Endothelial cell (in vitro differentiated cells): ENCODE measurements at regions not wholly inside any gene's neighbourhood (a gene's known extent, or its start where the extent isn't known, plus 50 kb on each side); places are given as distances from the start of the nearest gene placed in this dataset.

Source experiments
- DNase-seq: peaks from one replicate; pipeline ENCODE4 v3.0.0; 2021; ENCODE audit warnings: low spot score
- H3K27ac Mint-ChIP-seq: one replicate; pipeline ENCODE4 v1.8.0; 2021; ENCODE audit warnings: mixed read lengths, inconsistent platforms; ENCODE audit not compliant: unreplicated experiment
- H3K27me3 Mint-ChIP-seq: one replicate; pipeline ENCODE4 v1.8.0; 2021; ENCODE audit warnings: mild to moderate bottlenecking, moderate library complexity, mixed read lengths, inconsistent platforms; ENCODE audit not compliant: unreplicated experiment
- H3K36me3 Mint-ChIP-seq: one replicate; pipeline ENCODE4 v1.8.0; 2021; ENCODE audit warnings: mild to moderate bottlenecking, low read depth, mixed read lengths, inconsistent platforms; ENCODE audit not compliant: unreplicated experiment
- H3K4me1 Mint-ChIP-seq: one replicate; pipeline ENCODE4 v1.8.0; 2021; ENCODE audit warnings: mild to moderate bottlenecking, mixed read lengths, inconsistent platforms; ENCODE audit not compliant: unreplicated experiment
- H3K4me3 Mint-ChIP-seq: one replicate; pipeline ENCODE4 v1.8.0; 2021; ENCODE audit warnings: mild to moderate bottlenecking, mixed read lengths, inconsistent platforms; ENCODE audit not compliant: unreplicated experiment
- H3K9me3 Mint-ChIP-seq: one replicate; pipeline ENCODE4 v1.8.0; 2021; ENCODE audit warnings: mixed read lengths, inconsistent platforms; ENCODE audit not compliant: unreplicated experiment
- TF ChIP-seq, protein P1 (sequence below): fragments of 200-600 bp; sonication (generic); IDR thresholded peaks from one replicate; pipeline ENCODE4 v1.5.0; 2021; ENCODE audit warnings: antibody characterized with exemption; ENCODE audit not compliant: unreplicated experiment

DNA sequence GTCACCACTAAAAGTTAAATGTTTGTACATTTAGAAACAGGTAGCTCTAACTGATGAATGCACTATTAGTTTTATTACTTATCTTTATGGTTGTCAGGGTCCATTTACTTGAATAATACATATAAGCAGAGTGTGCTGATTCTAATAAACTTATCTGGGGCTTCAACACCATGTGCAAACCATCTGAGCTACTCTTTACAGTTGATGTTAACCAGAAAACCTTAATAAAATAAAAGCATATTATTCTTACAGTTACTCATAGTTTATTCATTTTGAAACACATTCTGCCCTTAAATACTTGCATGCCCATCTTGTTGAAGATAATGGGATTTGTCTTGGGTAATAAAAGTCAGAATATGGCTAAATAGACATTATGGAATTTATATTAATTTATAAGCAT lies 1042.2 kb downstream of the EPHA7 start:
- no peak overlapping the region for H3K27ac Mint-ChIP-seq
- no peak for DNase-seq
- H3K9me3 Mint-ChIP-seq, result no peaks in the 10 kb centered on the region
- peaks cover 12% of the 10 kb centered on the region for H3K4me1 Mint-ChIP-seq
- TF ChIP-seq, protein P1, sequence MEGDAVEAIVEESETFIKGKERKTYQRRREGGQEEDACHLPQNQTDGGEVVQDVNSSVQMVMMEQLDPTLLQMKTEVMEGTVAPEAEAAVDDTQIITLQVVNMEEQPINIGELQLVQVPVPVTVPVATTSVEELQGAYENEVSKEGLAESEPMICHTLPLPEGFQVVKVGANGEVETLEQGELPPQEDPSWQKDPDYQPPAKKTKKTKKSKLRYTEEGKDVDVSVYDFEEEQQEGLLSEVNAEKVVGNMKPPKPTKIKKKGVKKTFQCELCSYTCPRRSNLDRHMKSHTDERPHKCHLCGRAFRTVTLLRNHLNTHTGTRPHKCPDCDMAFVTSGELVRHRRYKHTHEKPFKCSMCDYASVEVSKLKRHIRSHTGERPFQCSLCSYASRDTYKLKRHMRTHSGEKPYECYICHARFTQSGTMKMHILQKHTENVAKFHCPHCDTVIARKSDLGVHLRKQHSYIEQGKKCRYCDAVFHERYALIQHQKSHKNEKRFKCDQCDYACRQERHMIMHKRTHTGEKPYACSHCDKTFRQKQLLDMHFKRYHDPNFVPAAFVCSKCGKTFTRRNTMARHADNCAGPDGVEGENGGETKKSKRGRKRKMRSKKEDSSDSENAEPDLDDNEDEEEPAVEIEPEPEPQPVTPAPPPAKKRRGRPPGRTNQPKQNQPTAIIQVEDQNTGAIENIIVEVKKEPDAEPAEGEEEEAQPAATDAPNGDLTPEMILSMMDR, result no peak
- no peak overlapping the region for H3K4me3 Mint-ChIP-seq
- H3K36me3 Mint-ChIP-seq, result no peaks in the 10 kb centered on the region
- H3K27me3 Mint-ChIP-seq, result peaks cover 1% of the 10 kb centered on the region

DNA sequence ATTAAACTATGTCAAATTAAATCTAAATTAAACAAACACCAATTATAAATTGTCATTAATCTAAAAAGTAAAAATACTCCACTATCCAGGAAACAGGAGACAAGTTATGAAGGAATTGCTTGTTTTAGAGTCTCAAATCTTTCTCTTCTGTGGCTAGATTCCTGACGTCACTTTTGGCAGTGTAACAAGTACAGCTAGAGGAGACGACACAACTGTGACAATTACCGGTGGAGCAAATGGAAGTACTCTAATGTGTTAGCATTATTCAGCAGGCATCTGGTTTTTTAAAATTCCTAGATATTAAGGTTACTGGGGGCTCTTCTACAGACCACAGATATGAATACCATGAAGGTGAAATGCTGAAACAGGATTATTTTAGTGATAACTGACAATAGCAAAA lies 1042.7 kb downstream of the EPHA7 start:
- H3K4me1 Mint-ChIP-seq, result peaks cover 12% of the 10 kb centered on the region
- TF ChIP-seq, protein P1, result no peak
- H3K27me3 Mint-ChIP-seq, result peaks cover 1% of the 10 kb centered on the region
- H3K27ac Mint-ChIP-seq, result no peak overlapping the region
- H3K4me3 Mint-ChIP-seq, result no peak overlapping the region
- H3K9me3 Mint-ChIP-seq, result no peaks in the 10 kb centered on the region
- no peak for DNase-seq
- no peaks in the 10 kb centered on the region for H3K36me3 Mint-ChIP-seq

DNA sequence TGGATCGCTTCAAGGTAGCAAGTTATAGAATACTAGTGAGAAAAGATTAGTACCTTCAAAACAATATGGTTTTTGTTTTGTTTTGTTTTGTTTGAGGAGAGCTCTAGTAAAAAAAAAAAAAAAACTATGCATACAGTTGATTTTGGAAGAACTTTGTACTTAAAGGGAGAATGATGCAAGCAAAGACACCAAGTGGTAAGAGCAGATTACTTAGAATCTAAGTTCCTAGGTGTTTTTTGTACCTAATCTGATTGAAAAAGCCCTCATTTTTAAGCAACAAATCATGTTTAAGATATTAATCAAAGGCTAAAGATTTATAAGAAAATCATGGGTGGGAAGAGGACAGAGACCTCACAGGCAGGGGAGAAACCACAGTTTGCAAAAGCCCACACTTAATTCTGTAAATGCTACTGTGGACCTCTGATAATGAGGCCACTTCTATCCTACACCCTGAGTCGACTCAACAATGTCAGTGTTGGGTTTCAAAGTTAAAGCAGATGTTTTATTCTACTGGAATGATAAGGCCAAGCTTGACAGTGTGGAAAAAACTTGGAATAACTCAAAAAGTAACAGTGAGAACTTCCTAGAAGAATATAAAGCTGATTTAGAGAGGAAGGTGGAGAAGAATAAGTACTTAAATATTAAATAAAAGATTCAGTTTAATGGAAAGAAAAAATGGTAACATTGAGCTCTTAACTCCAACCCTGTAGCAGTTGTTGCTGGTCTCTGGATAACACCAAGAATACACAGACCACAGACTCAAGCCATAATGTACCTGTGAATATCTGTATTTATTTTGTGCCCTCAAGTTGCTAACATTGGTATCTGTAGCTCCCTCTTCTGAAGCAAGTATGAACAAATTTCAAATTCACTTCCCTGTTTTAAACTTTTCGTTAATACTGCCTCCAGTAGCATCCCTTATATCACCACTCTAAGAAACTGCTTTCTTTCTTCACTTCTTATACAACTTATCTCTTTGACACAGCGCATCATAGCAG lies 1047.8 kb downstream of the EPHA7 start:
- Mint-ChIP-seq H3K9me3 (no peaks in the 10 kb centered on the region), H3K27ac (no peak overlapping the region), H3K36me3 (no peaks in the 10 kb centered on the region), H3K4me1 (no peaks in the 10 kb centered on the region), H3K27me3 (peaks cover 1% of the 10 kb centered on the region), H3K4me3 (no peak overlapping the region)
- DNase-seq, result no peak
- TF ChIP-seq, protein P1, result no peak

DNA sequence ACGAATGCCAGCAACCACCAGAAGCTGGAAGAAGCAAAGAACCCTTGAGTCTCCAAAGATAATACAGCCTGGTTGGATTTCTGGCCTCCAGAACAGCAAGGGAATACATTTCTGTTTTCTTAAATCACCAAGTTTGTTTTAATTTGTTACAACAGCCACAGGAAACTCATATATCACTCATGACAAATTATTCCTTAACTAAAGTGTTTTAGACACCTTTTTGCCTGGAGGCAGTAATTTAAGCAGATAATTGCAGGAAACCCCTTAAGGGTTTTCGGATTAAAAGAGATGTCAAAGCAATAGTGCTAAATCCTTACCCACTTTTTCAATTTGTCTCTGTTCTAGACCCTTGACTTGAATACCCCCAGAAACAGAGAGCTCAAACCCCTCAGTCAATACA lies 1050.0 kb downstream of the EPHA7 start:
- TF ChIP-seq, protein P1, result no peak
- Mint-ChIP-seq H3K27me3 (peaks cover 1% of the 10 kb centered on the region), H3K4me3 (no peak overlapping the region), H3K4me1 (no peaks in the 10 kb centered on the region), H3K27ac (no peak overlapping the region), H3K36me3 (no peaks in the 10 kb centered on the region), H3K9me3 (no peaks in the 10 kb centered on the region)
- DNase-seq, result no peak

DNA sequence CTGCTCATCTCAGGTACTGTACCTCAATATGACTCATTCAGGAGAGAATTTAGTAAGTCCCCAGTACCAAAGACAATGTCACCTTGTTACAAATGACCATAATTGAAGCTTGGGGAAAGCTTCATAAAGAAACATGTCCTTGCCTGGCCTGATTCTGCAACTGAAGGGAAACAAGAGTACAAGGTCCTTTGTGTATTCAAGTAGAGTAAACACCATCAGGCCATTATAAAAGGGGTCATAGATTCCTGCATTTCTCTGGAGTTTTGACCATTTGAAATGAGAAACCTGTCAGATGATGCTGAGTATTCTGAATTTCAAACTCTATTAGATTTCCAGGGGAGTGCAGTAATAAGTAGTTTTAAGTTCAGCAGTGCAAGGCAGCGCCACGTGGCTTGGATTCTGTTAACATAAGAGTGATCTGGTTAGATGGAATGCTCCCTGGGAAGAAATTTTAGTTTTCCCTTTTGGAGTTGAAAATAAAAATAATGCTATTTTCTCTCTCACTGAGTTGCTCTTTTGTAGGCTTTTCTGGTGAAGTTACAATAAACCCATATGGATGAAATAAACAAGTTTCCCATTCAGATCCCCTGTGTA lies 1054.3 kb downstream of the EPHA7 start:
- no peaks in the 10 kb centered on the region for H3K36me3 Mint-ChIP-seq
- no peak for DNase-seq
- no peaks in the 10 kb centered on the region for H3K4me1 Mint-ChIP-seq
- TF ChIP-seq, protein P1, result no peak
- H3K27ac Mint-ChIP-seq, result no peak overlapping the region
- no peak overlapping the region for H3K4me3 Mint-ChIP-seq
- no peaks in the 10 kb centered on the region for H3K27me3 Mint-ChIP-seq
- H3K9me3 Mint-ChIP-seq, result no peaks in the 10 kb centered on the region
